ENCODE measurements at regions not wholly inside any gene's neighbourhood (a gene's known extent, or its start where the extent isn't known, plus 50 kb on each side); places are given as distances from the start of the nearest gene placed in this dataset.
A peak's percentile ranks its signal among the peaks of the same experiment; 100 is the strongest.

DNA sequence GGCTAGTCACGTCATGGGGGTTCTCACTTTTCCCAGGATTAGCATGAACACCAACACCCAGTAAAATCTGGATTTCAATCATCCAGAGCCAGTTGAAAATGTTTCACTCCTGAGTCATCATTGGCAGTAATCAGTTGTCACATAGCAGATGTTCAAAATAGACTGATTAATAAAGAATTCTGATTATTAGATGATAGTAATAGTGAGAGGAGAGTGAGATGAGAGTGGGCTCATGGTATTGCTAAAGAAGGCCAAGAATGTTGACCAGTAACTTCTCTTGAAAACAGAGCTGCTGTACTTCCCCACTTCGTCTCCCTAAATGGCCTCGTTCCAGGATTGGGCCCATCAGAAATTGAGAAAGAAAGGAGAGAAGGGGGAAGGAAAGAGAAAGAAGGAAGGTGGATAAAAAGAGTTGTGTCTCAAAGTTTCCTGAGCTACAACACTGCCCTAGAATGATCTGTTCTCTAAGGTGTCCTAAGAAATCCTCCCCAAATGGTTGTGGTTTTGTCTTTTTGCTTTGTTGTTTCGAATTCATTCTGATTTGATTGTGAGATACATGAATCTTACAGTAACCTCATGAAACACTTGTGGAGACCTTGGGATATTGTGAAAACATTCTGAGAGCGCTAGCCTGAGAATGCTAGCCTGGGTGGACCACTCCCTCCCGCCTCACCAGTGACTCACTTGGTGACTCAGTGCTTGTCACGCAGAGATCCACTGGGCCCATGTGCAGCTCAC, 502.2 kb upstream of the JARID2 start:
- no peak for FAIRE-seq
- no peak for DNase-seq (ENCODE audit: extremely low spot score, insufficient read length, low read depth)

DNA sequence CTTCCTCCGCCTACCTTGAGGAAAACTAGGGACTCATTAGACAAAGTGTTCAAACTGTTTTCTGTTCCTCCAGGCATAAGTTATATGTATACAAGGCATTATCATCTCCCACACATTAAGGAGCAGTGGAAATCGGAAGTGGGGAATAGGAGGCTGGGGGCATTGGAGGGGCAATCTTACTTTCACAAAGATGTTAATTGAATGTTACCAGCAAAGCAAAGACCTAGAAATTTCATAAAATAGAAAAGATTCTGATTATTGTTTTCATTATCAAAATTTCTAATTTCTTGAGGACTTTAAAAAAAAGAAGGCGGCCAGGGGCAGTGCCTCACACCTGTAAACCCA, 501.7 kb upstream of the JARID2 start:
- FAIRE-seq = no peak
- DNase-seq (ENCODE audit: extremely low spot score, insufficient read length, low read depth) = no peak

- FAIRE-seq = no peak
Measured at GRCh38 chr6:14746139-14746837, 499.6 kb upstream of the JARID2 start.

GRCh38 chr6:14747881-14748520, 497.9 kb upstream of the JARID2 start:
- FAIRE-seq (peak; percentile 53), DNase-seq (ENCODE audit: extremely low spot score, insufficient read length, low read depth) (no peak)

More at GRCh38 chr6:14746139-14746837, 499.6 kb upstream of the JARID2 start:
- DNase-seq (ENCODE audit: extremely low spot score, insufficient read length, low read depth) = no peak

DNA sequence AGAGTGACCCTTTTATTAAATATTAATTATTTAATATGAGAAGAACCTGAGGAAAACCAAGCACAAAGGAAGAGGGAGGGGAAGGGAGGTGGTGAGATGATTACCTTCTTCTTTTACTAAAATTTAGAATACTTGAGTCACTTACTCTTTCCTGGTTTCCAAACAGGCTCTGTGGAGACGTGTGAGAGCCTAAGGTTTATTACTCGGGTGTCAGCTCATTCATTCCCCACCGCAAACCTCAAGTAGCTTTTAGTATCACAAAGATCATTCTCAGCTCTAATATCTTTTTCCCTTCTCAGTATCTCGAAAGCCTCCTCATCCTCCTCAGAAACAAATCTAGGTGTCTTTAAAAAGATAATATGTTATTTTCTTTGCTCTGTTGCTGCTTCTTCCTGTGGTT, 497.2 kb upstream of the JARID2 start:
- DNase-seq (ENCODE audit: extremely low spot score, insufficient read length, low read depth) (no peak), FAIRE-seq (no peak)

GRCh38 chr6:14750059-14750661, 495.7 kb upstream of the JARID2 start:
- FAIRE-seq (no peak), DNase-seq (ENCODE audit: extremely low spot score, insufficient read length, low read depth) (no peak)

DNA sequence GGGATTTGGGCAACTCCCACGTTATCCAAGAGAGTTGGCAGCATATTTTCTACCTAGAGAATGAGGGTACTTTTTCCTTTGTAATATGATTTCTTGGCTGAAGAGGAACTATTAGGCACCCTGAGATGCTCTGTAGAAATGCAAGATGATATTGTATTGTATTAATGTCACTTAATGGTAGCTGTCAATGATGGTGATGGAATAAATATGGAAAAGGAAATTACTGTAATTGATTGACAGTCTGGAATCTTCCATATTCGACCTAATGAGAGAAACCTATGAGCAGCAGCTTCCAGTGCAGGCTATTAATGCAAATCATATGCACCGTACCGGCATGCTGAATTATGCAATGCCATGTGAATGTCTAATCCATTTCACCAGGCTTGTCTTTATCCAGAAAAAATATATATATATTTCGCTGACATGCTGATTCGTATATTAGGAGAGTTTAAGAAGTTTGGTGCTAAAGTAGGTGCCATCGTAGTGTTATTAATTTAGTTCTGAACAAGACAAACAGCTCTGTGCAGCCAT, 494.2 kb upstream of the JARID2 start:
- DNase-seq (ENCODE audit: extremely low spot score, insufficient read length, low read depth) (no peak), FAIRE-seq (no peak)

- FAIRE-seq = peak; percentile 5
- DNase-seq (ENCODE audit: extremely low spot score, insufficient read length, low read depth) = no peak
Measured at GRCh38 chr6:14754751-14755513, 490.9 kb upstream of the JARID2 start.

- DNase-seq (ENCODE audit: extremely low spot score, insufficient read length, low read depth) (no peak), FAIRE-seq (no peak)
Measured at GRCh38 chr6:14756340-14756739, 489.5 kb upstream of the JARID2 start.

GRCh38 chr6:14757014-14757413, 488.9 kb upstream of the JARID2 start:
- DNase-seq (ENCODE audit: extremely low spot score, insufficient read length, low read depth) = no peak
- FAIRE-seq = no peak

DNA sequence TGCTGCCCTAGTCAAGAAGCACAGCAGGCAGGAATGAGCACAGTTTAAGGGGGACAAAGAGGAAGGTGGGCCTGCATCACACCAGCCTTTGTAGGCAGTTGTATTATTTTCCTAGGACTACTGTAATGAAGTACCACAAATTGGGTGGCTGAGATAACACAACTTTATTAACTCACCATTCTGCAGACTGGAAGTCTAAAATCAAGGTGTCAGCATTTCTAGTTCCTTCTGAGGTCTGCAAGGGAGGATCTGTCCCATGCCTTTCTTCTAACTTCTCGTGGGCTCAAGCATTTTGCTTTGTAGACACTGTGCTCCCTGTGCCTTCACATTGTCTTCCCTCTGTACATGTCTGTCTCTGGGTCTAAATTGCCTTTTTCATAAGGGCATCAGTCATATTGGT, 488.5 kb upstream of the JARID2 start:
- FAIRE-seq (no peak), DNase-seq (ENCODE audit: extremely low spot score, insufficient read length, low read depth) (no peak)

GRCh38 chr6:14758421-14759081, 487.3 kb upstream of the JARID2 start:
- FAIRE-seq (no peak), DNase-seq (ENCODE audit: extremely low spot score, insufficient read length, low read depth) (no peak)

DNA sequence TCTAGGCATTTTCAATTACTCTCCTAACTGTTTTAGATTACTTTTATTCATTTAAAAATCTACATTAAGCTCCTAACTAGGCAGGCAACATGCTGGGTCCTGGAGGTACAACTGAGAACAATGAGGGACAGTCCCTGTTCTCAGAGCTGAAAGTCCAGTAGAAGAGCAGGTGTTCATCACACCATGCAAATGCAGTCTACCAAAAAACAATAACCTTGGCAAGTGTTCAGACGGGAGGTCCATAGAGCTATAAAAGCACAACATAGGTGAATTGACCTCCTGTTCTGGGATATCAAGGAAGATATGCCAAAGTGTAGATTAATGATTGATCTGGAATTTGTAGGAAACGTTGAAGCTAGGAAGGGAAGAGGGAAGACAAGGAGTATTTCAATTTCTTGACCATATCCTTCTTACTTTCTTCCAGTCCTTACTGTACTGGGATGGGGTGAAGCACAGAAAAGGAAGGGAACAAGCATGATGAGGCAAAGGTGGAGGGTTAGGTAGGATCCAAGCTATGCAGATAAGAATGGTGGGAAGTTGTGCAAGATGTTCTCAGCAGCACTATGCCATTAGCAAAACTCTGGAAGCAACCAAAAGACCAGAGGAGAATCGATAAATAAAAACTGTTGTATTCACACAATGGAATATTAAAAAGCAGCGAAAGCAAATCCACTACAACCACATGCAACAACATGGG, 485.7 kb upstream of the JARID2 start:
- no peak for FAIRE-seq
- no peak for DNase-seq (ENCODE audit: extremely low spot score, insufficient read length, low read depth)

GRCh38 chr6:14762077-14762476, 483.8 kb upstream of the JARID2 start:
- FAIRE-seq = no peak
- no peak for DNase-seq (ENCODE audit: extremely low spot score, insufficient read length, low read depth)

DNA sequence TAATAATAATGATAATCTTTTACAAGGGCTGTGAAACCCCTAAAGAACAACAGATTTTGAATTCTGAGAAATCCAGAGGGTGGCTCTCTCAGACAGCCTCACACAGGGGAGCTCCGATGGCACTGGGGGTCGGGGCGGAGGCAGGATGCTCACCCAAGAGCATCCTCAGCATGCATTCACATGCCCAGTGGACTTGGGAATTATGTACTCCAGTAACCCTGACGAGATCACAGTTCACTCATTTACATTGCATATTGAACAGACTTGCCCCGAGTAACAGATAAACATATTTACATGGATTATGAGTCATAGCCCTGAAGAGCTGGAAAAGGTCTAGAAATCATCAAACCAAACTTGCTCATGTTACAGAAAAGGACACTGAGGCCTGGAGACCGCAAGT, 482.7 kb upstream of the JARID2 start:
- FAIRE-seq (no peak), DNase-seq (ENCODE audit: extremely low spot score, insufficient read length, low read depth) (no peak)

DNA sequence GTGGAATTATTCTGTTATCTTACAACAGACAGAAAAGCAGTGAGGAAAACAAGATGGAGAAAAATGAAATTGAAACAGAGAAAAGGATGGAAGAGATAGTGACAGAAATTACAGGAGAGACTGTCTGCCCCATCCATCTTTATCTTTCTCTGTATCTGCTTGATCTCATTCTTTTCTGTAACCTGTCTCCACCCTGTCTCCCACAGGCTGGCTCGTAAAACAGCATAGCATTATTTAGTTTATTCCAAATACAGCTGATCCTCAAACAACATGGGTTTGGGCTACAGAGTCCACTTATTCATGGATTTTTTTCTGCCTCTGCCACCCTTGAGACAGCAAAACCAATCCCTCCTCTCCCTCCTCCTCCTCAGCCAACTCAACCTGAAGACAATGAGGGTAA, 482.3 kb upstream of the JARID2 start:
- DNase-seq (ENCODE audit: extremely low spot score, insufficient read length, low read depth) (no peak), FAIRE-seq (no peak)

- no peak for DNase-seq (ENCODE audit: extremely low spot score, insufficient read length, low read depth)
- no peak for FAIRE-seq
Measured at GRCh38 chr6:14765106-14765505, 480.8 kb upstream of the JARID2 start.

DNA sequence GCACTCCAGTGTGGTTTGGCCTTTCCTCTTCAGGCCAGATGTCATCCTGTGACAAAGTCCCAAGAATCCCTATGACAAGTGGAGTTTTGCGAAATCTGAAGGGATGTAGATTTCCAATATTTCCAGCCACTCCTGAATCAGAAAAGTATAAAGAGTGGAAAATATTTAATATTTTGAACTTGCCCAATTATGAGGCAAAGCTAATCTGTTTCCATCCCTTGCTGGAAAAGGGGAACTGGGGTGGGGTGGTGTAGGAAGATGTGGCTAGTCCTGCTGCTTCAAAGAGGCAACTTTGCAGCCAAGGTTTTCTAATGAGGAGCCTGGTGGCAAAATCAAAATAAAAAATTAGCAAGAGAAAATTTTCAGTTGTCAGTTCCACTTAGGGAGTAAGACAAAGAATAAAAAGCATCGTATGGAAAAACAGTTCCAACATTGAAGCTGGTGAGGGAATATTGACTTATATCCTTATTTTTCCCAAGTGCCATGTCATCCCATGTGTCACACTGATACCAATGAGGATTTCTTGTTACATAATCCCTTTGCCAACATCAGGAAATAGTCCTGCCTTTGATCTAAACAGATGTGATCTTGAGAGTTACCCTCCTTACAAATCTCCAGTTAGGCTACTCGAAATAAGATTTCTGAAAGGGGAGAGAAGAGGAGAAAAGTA, 480.0 kb upstream of the JARID2 start:
- FAIRE-seq = no peak
- no peak for DNase-seq (ENCODE audit: extremely low spot score, insufficient read length, low read depth)

All from GM18507 (cell line).